ENCODE measurements at regions not wholly inside any gene's neighbourhood (a gene's known extent, or its start where the extent isn't known, plus 50 kb on each side); places are given as distances from the start of the nearest gene placed in this dataset.

GRCh38 chr2:41873102-41874031 is 174.5 kb upstream of the PKDCC start:
- DNase-seq = no peak

GRCh38 chr2:41877114-41877678 is 170.6 kb upstream of the PKDCC start:
- DNase-seq = no peak

- DNase-seq = no peak
These were observed 169.8 kb upstream of the PKDCC start for GRCh38 chr2:41878056-41878455.

- no peak for DNase-seq
These were observed 169.0 kb upstream of the PKDCC start for GRCh38 chr2:41878716-41879234.

GRCh38 chr2:41879235-41879916 is 168.4 kb upstream of the PKDCC start:
- DNase-seq = no peak

- no peak for DNase-seq
These were observed 167.1 kb upstream of the PKDCC start for GRCh38 chr2:41880561-41881243.

- no peak for DNase-seq
These were observed 166.6 kb upstream of the PKDCC start for GRCh38 chr2:41881249-41881648.

- no peak for DNase-seq
These were observed 163.1 kb upstream of the PKDCC start for GRCh38 chr2:41884718-41885117.

GRCh38 chr2:41886145-41886664 is 161.6 kb upstream of the PKDCC start:
- DNase-seq = no peak

- DNase-seq = no peak
These were observed 161.1 kb upstream of the PKDCC start for GRCh38 chr2:41886757-41887156.

GRCh38 chr2:41890341-41890740 is 157.5 kb upstream of the PKDCC start:
- no peak for DNase-seq

GRCh38 chr2:41892476-41892875 is 155.3 kb upstream of the PKDCC start:
- DNase-seq = no peak

- DNase-seq = no peak
These were observed 153.1 kb upstream of the PKDCC start for GRCh38 chr2:41894563-41895333.

GRCh38 chr2:41895334-41895664 is 152.5 kb upstream of the PKDCC start:
- no peak for DNase-seq

- DNase-seq = no peak
These were observed 151.5 kb upstream of the PKDCC start for GRCh38 chr2:41896186-41896846.

GRCh38 chr2:41899189-41899588 is 148.6 kb upstream of the PKDCC start:
- DNase-seq = no peak

GRCh38 chr2:41900101-41900577 is 147.7 kb upstream of the PKDCC start:
- no peak for DNase-seq

GRCh38 chr2:41902897-41903296 is 144.9 kb upstream of the PKDCC start:
- DNase-seq = no peak

GRCh38 chr2:41903474-41904135 is 144.2 kb upstream of the PKDCC start:
- DNase-seq = no peak

- no peak for DNase-seq
These were observed 143.4 kb upstream of the PKDCC start for GRCh38 chr2:41904459-41904858.
